ENCODE measurements at regions not wholly inside any gene's neighbourhood (a gene's known extent, or its start where the extent isn't known, plus 50 kb on each side); places are given as distances from the start of the nearest gene placed in this dataset.

DNA sequence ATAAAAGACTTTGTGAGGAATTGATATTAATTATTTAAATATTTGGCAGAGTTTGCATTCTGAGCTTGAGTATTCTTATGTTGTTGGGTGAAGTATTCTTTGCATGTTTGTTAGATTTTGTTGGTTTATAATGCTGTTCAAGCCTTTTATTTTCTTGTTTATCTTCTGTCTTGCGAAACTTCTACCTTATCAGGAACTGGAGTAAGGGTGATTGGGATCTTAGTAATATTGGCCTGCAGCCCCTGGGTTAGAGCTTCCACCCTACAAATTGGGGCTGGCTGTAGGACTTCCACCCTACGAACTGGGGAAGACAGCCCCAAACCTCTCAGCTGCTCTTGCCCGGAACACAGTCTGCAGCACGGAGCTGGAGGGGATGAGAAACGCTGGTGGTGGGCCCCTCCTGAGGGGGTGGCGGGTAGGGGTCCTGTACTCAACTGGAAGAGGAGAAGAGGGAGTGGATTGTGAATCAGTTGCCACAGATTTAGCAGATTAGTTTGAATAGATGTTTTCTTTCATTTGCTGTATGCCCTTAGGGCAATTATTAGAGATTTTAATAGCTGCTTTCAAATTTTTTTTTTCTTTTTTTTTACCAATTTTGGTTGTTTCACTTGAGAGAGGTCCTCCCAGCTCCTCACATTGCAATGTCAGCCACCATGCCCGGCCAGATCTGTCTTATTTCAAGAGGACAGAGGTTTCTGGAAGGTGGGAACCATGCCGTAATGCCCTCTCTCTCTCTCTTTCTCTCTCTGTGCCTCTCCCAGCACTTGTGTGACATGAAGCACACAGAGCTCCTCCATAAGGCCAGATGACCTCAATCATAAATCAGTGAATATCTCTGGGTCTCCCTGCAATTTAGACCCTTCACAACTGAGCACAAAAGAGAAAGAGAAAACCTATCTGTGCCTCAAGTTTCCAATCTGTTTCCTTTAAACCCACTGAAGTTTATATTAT lies 123.4 kb downstream of the DICER1 start (continued):
- TF ChIP-seq ATF3 (CRISPR knock-in tag; conservative IDR thresholded peaks at IDR 0.05) = no peak
- TF ChIP-seq JUN (CRISPR knock-in tag; IDR thresholded peaks at IDR 0.05) = no peak
- TF ChIP-seq KAT7 (CRISPR knock-in tag; IDR thresholded peaks at IDR 0.05; ENCODE audit: borderline replicate concordance) = no peak
- no peak for TF ChIP-seq AFF4 (CRISPR knock-in tag; IDR thresholded peaks at IDR 0.05; ENCODE audit: borderline replicate concordance)
- TF ChIP-seq ZNF317 (CRISPR knock-in tag; IDR thresholded peaks at IDR 0.05; ENCODE audit: borderline replicate concordance, low read depth) = no peak
- TF ChIP-seq TCF7 (CRISPR knock-in tag; IDR thresholded peaks at IDR 0.05; ENCODE audit: low read depth) = no peak
- no peak for TF ChIP-seq NR3C1 (CRISPR knock-in tag; conservative IDR thresholded peaks at IDR 0.05; ENCODE audit: low read depth)
- TF ChIP-seq, protein P1, sequence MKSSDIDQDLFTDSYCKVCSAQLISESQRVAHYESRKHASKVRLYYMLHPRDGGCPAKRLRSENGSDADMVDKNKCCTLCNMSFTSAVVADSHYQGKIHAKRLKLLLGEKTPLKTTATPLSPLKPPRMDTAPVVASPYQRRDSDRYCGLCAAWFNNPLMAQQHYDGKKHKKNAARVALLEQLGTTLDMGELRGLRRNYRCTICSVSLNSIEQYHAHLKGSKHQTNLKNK (CRISPR knock-in tag; IDR thresholded peaks at IDR 0.05) = no peak
- TF ChIP-seq GRHL2 (CRISPR knock-in tag; IDR thresholded peaks at IDR 0.05; ENCODE audit: insufficient replicate concordance, severe bottlenecking) = no peak

DNA sequence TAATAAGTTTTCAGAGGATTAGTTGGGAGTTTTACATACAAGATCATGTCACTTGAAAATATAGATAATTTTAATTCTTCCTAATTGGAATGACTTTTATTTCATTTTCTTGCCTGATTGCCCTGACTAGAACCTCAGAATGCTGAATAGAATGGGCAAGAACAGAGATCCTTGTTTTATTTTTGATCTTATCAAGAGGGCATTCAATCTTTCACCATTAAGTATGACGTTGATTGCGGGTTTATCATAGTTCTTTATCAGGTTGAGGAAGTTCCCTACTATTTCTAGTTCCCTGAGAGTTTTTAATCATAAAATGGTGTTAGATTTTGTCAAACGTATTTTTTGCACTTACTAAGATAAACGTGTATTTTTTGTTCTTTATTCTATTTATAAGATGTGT lies 124.3 kb downstream of the DICER1 start:
- Mint-ChIP-seq H3K36me3 (peaks cover 6% of the 10 kb centered on the region; the same call in 1 of the 2 replicates), H3K4me1 (peaks cover 8% of the 10 kb centered on the region), H3K27me3 (ENCODE audit: low read depth) (no peaks in the 10 kb centered on the region; the same call in 1 of the 2 replicates), H3K9me3 (peaks cover 29% of the 10 kb centered on the region), H3K4me3 (no peak overlapping the region), H3K27ac (no peak overlapping the region)
- POLR2A ChIA-PET = no interaction called here
- DNase-seq (ENCODE audit: low spot score) = no peak
- CTCF ChIA-PET = no interaction called here
- no peak for ATAC-seq
- no peak for TF ChIP-seq MXD4 (CRISPR knock-in tag; IDR thresholded peaks at IDR 0.05; ENCODE audit: borderline replicate concordance)

- Mint-ChIP-seq H3K4me1 (no peaks in the 10 kb centered on the region), H3K27me3 (ENCODE audit: low read depth) (no peaks in the 10 kb centered on the region; the same call in 1 of the 2 replicates), H3K27ac (no peak overlapping the region), H3K9me3 (peaks cover 11% of the 10 kb centered on the region), H3K4me3 (no peak overlapping the region), H3K36me3 (peaks cover 1% of the 10 kb centered on the region; the same call in 1 of the 2 replicates)
- ChIA-PET POLR2A (no interaction called here), CTCF (interaction anchor here (0.7 to 1.1 kb wide), 2 partner anchors 72 to 74 kb away, joined by 4 read pairs; no protein-coding TSS in a partner anchor)
- DNase-seq (ENCODE audit: low spot score) = no peak
- no peak for ATAC-seq
- TF ChIP-seq, protein P2, sequence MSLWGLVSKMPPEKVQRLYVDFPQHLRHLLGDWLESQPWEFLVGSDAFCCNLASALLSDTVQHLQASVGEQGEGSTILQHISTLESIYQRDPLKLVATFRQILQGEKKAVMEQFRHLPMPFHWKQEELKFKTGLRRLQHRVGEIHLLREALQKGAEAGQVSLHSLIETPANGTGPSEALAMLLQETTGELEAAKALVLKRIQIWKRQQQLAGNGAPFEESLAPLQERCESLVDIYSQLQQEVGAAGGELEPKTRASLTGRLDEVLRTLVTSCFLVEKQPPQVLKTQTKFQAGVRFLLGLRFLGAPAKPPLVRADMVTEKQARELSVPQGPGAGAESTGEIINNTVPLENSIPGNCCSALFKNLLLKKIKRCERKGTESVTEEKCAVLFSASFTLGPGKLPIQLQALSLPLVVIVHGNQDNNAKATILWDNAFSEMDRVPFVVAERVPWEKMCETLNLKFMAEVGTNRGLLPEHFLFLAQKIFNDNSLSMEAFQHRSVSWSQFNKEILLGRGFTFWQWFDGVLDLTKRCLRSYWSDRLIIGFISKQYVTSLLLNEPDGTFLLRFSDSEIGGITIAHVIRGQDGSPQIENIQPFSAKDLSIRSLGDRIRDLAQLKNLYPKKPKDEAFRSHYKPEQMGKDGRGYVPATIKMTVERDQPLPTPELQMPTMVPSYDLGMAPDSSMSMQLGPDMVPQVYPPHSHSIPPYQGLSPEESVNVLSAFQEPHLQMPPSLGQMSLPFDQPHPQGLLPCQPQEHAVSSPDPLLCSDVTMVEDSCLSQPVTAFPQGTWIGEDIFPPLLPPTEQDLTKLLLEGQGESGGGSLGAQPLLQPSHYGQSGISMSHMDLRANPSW (CRISPR knock-in tag; conservative IDR thresholded peaks at IDR 0.05; ENCODE audit: low read depth) = no peak
- TF ChIP-seq NFYB (CRISPR knock-in tag; conservative IDR thresholded peaks at IDR 0.05; ENCODE audit: low read depth) (no peak), SMAD4 (CRISPR knock-in tag; IDR thresholded peaks at IDR 0.05) (no peak), NFE2L1 (CRISPR knock-in tag; IDR thresholded peaks at IDR 0.05) (no peak), ZNF232 (CRISPR knock-in tag; IDR thresholded peaks at IDR 0.05) (no peak), E2F4 (CRISPR knock-in tag; IDR thresholded peaks at IDR 0.05; ENCODE audit: borderline replicate concordance, low read depth) (no peak), KAT7 (CRISPR knock-in tag; IDR thresholded peaks at IDR 0.05; ENCODE audit: borderline replicate concordance) (no peak), CREM (CRISPR knock-in tag; IDR thresholded peaks at IDR 0.05) (no peak), JAZF1 (CRISPR knock-in tag; IDR thresholded peaks at IDR 0.05) (no peak)
- TF ChIP-seq, protein P3, sequence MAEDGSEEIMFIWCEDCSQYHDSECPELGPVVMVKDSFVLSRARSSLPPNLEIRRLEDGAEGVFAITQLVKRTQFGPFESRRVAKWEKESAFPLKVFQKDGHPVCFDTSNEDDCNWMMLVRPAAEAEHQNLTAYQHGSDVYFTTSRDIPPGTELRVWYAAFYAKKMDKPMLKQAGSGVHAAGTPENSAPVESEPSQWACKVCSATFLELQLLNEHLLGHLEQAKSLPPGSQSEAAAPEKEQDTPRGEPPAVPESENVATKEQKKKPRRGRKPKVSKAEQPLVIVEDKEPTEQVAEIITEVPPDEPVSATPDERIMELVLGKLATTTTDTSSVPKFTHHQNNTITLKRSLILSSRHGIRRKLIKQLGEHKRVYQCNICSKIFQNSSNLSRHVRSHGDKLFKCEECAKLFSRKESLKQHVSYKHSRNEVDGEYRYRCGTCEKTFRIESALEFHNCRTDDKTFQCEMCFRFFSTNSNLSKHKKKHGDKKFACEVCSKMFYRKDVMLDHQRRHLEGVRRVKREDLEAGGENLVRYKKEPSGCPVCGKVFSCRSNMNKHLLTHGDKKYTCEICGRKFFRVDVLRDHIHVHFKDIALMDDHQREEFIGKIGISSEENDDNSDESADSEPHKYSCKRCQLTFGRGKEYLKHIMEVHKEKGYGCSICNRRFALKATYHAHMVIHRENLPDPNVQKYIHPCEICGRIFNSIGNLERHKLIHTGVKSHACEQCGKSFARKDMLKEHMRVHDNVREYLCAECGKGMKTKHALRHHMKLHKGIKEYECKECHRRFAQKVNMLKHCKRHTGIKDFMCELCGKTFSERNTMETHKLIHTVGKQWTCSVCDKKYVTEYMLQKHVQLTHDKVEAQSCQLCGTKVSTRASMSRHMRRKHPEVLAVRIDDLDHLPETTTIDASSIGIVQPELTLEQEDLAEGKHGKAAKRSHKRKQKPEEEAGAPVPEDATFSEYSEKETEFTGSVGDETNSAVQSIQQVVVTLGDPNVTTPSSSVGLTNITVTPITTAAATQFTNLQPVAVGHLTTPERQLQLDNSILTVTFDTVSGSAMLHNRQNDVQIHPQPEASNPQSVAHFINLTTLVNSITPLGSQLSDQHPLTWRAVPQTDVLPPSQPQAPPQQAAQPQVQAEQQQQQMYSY (CRISPR knock-in tag; IDR thresholded peaks at IDR 0.05) = no peak
Observed at GRCh38 chr14:95026851-95027463, 130.4 kb downstream of the DICER1 start.

All from WTC11 (cell line).